GM12878 (cell line): ENCODE measurements at regions not wholly inside any gene's neighbourhood (a gene's known extent, or its start where the extent isn't known, plus 50 kb on each side); places are given as distances from the start of the nearest gene placed in this dataset.

Experiments used
- ATAC-seq: fragments of 200-7000 bp; cut with Tn5 transposase; 3 replicates; pipeline ENCODE4 v1.9.1; 2020; ENCODE audit warnings: mild to moderate bottlenecking, moderate library complexity
- BruUV-seq: library from RNA; stranded (reverse); fragments of 400-500 nt; replicated peaks from 2 replicates; lab custom pipeline; 2021; lab: Mats Ljungman, UMichigan
- CTCF ChIA-PET: fragments of 300-600 bp; sonication (Branson Sonifier 250); formaldehyde crosslinking; extraction: SDS; loops from one replicate; lab custom pipeline; 2021; ENCODE audit warnings: inconsistent platforms; lab: Yijun Ruan, JAX
- POLR2A ChIA-PET: fragments of 350-600 bp; formaldehyde crosslinking; extraction: SDS; loops from one replicate; lab custom pipeline; 2021; ENCODE audit warnings: inconsistent platforms; lab: Charles Lee
- RAD21 ChIA-PET: fragments of 300-600 bp; sonication (Branson Sonifier 250); formaldehyde crosslinking; loops from one replicate; lab custom pipeline; 2023; ENCODE audit warnings: antibody characterized with exemption; ENCODE audit not compliant: unreplicated experiment; lab: Charles Lee
- SMC1A ChIA-PET: fragments of 300-600 bp; sonication (Branson Sonifier 250); formaldehyde crosslinking; loops from one replicate; lab custom pipeline; 2023; ENCODE audit not compliant: unreplicated experiment, uncharacterized antibody; lab: Charles Lee
- DNase-seq: peaks from one replicate; pipeline ENCODE4 v3.0.0-alpha.2; 2011; ENCODE audit warnings: low read depth, low spot score
- FAIRE-seq: peaks from 3 replicates; lab custom pipeline; 2011; peaks lifted over from hg19 to GRCh38; lab: Jason Lieb, UNC
- H2AFZ ChIP-seq: 2 replicates; pipeline ENCODE4 v1.6.0; 2011; ENCODE audit warnings: low read depth, low read length, control low read depth; ENCODE audit not compliant: control insufficient read depth
- H3K27ac ChIP-seq: 2 replicates; pipeline ENCODE4 v1.5.1; 2011; ENCODE audit warnings: control low read depth; ENCODE audit not compliant: control insufficient read depth, insufficient read depth
- H3K27me3 ChIP-seq, 2 experiments: replicated peaks in 1 of 2; 2 replicates each; pipeline versions ENCODE4 v1.6.0 to v1.6.1; 2011; ENCODE audit warnings: low read length in 1 of 2; ENCODE audit not compliant: control insufficient read depth in 2 of 2, insufficient read depth in 2 of 2
- H3K36me3 ChIP-seq, 2 experiments: 2 replicates each; pipeline ENCODE4 v1.5.1; 2011; ENCODE audit warnings: low read length in 1 of 2; ENCODE audit not compliant: control insufficient read depth in 2 of 2, insufficient read depth in 2 of 2
- H3K4me1 ChIP-seq: 2 replicates; pipeline ENCODE4 v1.6.1; 2011; ENCODE audit warnings: mild to moderate bottlenecking, low read length, moderate library complexity, mixed read lengths; ENCODE audit not compliant: control insufficient read depth, insufficient read depth
- H3K4me2 ChIP-seq: 2 replicates; pipeline ENCODE4 v1.6.0; 2011; ENCODE audit warnings: control low read depth; ENCODE audit not compliant: control insufficient read depth, insufficient read depth
- H3K4me3 ChIP-seq: fragments of 200-600 bp; sonication (generic); 2 replicates; pipeline ENCODE4 v1.5.1; 2016
- H3K79me2 ChIP-seq: 2 replicates; pipeline ENCODE4 v1.6.0; 2011; ENCODE audit warnings: low read length; ENCODE audit not compliant: control insufficient read depth, insufficient read depth
- H3K9ac ChIP-seq: 2 replicates; pipeline ENCODE4 v1.8.0; 2011; ENCODE audit warnings: low read length, control low read depth, mixed read lengths; ENCODE audit not compliant: control insufficient read depth, insufficient read depth
- H3K9me3 ChIP-seq: replicated peaks from 3 replicates; pipeline ENCODE4 v1.5.1; 2011; ENCODE audit warnings: mild to moderate bottlenecking, low read length; ENCODE audit not compliant: control insufficient read depth, insufficient read depth
- H4K20me1 ChIP-seq: 2 replicates; pipeline ENCODE4 v1.6.0; 2011; ENCODE audit not compliant: control insufficient read depth, insufficient read depth
- CHD2 ChIP-seq: IDR thresholded peaks from 2 replicates; pipeline ENCODE4 v1.6.1; 2011; ENCODE audit warnings: low read depth, low read length, improper control_type of control experiment, borderline replicate concordance
- EP300 ChIP-seq, 2 experiments: fragments of 150-350 bp in 1 of 2; IDR thresholded peaks; 2 replicates each; pipeline ENCODE4 v1.6.1; 2011 to 2012; ENCODE audit warnings: low read depth in 2 of 2, low read length in 2 of 2, borderline replicate concordance in 1 of 2, improper control_type of control experiment in 1 of 2, inconsistent platforms in 1 of 2; ENCODE audit not compliant: control insufficient read depth in 1 of 2
- PRDM15 ChIP-seq: fragments of 450-650 bp; formaldehyde crosslinking; IDR thresholded peaks from 2 replicates; pipeline ENCODE4 v1.4.0; 2020; ENCODE audit warnings: mild to moderate bottlenecking, moderate library complexity
- WGBS: methylation state at CpG from one replicate; pipeline ENCODE4 v1.1.6; 2016; ENCODE audit warnings: low lambda C conversion rate; ENCODE audit not compliant: insufficient replicate concordance, insufficient coverage; ENCODE audit errors: missing lambda C conversion rate; 5-methylcytosine and 5-hydroxymethylcytosine counted together
- in situ Hi-C: fragments of 300-500 bp; cut with MboI; formaldehyde crosslinking; loops from 9 replicates; pipeline ENCODE4 v1.14.3; 2018; ENCODE audit warnings: mixed read lengths
- intact Hi-C: fragments of 100-400 bp; cut with micrococcal nuclease; formaldehyde crosslinking; loops from one replicate; pipeline ENCODE4 v1.14.2; 2022; ENCODE audit not compliant: unreplicated experiment

- ATAC-seq (no peak), FAIRE-seq (no peak), DNase-seq (no peak)
- ChIA-PET POLR2A (no interaction called here), CTCF (no interaction called here), RAD21 (no interaction called here), SMC1A (no interaction called here)
- no peaks in the 10 kb centered on the region for H3K36me3 ChIP-seq
- no peaks in the 10 kb centered on the region for H3K4me1 ChIP-seq
- no peak overlapping the region for H3K27ac ChIP-seq
- intact Hi-C loops (no loop called here), in situ Hi-C loops (no loop called here)
- no peaks in the 10 kb centered on the region for H3K27me3 ChIP-seq
- no peak overlapping the region for H3K9ac ChIP-seq
- no peak overlapping the region for H3K4me2 ChIP-seq
- 36% methylated on average over 16 of the region's 16 CpGs for WGBS
- no TSS peak for BruUV-seq
- H3K4me3 ChIP-seq = no peak overlapping the region
- no peaks in the 10 kb centered on the region for H4K20me1 ChIP-seq
- H3K79me2 ChIP-seq = no peaks in the 10 kb centered on the region
- no peak overlapping the region for H2AFZ ChIP-seq
- no peaks in the 10 kb centered on the region for H3K9me3 ChIP-seq
- TF ChIP-seq EP300 (IDR thresholded peaks at IDR 0.05; ENCODE audit: borderline replicate concordance in 1 of 2, control insufficient read depth in 1 of 2, low read depth in 2 of 2, low read length in 2 of 2) (no peak), PRDM15 (CRISPR knock-in tag) (no peak), CHD2 (no peak)
Observed at GRCh38 chr6:151160929-151161757, 78.6 kb upstream of the AKAP12 start.
